ENCODE measurements at regions not wholly inside any gene's neighbourhood (a gene's known extent, or its start where the extent isn't known, plus 50 kb on each side); places are given as distances from the start of the nearest gene placed in this dataset.

DNA sequence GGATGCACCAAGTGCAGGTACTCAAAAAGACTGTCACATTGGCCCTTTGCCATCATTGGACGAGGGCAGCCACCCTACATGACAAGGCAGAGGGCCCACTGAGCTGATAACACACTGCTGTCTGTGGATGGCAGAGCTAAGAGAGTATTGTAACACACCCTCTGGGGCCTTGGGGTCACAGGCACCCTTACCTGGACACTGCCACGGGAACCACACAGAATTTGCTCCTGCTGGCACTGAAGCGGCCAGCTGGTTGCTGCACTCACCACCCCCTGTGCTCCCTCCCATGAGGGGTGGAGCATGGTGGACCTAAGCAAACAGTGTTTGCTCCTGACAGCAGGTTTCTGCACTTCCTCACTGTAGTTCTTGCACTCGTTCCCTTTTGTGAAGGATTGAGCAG, 208.2 kb upstream of the SGO1 start:
- Histone ChIP-seq H3K36me3 (ENCODE audit: control insufficient read depth, insufficient read depth, low read length) (no peaks in the 10 kb centered on the region), H3K4me3 (ENCODE audit: low read depth, low read length) (no peak overlapping the region), H3K27me3 (ENCODE audit: control insufficient read depth, insufficient read depth, low read length) (no peaks in the 10 kb centered on the region)
- CTCF ChIA-PET: no interaction called here
- TF ChIP-seq, protein P1, sequence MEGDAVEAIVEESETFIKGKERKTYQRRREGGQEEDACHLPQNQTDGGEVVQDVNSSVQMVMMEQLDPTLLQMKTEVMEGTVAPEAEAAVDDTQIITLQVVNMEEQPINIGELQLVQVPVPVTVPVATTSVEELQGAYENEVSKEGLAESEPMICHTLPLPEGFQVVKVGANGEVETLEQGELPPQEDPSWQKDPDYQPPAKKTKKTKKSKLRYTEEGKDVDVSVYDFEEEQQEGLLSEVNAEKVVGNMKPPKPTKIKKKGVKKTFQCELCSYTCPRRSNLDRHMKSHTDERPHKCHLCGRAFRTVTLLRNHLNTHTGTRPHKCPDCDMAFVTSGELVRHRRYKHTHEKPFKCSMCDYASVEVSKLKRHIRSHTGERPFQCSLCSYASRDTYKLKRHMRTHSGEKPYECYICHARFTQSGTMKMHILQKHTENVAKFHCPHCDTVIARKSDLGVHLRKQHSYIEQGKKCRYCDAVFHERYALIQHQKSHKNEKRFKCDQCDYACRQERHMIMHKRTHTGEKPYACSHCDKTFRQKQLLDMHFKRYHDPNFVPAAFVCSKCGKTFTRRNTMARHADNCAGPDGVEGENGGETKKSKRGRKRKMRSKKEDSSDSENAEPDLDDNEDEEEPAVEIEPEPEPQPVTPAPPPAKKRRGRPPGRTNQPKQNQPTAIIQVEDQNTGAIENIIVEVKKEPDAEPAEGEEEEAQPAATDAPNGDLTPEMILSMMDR (IDR thresholded peaks at IDR 0.05; ENCODE audit: insufficient read depth, low read depth, low read length): no peak
- POLR2A ChIA-PET: no interaction called here
- no peak for DNase-seq (ENCODE audit: low read depth)

DNA sequence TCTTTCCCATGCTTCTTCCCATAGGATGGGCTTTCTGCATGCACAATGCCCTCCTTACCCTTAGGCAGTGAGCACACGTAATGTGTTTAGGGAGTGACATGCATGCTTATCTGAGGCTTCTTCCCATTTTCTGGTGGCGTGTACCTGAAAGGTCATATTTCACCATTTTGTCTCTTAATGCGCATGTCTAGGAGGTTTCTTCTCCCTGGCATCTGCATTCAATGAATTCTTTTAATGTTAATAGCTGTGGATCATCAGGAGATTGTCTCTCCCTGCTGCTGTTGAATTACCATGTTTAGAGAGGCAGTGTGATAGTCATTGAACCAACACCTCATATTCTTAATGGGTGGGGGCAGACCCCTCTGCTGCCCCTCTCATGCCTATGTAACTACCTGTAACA, 205.6 kb upstream of the SGO1 start:
- CTCF ChIA-PET: no interaction called here

DNA sequence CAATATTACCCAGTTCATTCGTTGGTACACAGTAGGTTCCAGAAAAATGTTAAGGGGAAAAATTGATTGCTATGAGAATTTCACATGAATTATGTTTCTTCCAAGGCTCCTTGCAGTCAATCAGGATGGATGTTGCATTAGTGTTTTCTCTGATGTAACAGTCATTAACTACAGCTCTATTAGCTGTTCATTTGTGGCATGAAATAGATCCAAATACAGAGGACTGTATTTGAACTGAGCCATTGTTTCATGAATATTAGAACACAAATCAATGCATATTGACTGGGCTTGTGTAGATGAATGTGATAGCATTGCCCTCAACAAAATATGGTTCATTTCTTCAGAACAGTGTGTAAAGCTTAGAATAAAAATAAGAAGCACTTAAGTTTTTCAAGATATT, 203.0 kb upstream of the SGO1 start:
- no peak for DNase-seq (ENCODE audit: low read depth)
- ChIA-PET POLR2A (no interaction called here), CTCF (no interaction called here)
- Histone ChIP-seq H3K36me3 (ENCODE audit: control insufficient read depth, insufficient read depth, low read length) (no peaks in the 10 kb centered on the region), H3K27me3 (ENCODE audit: control insufficient read depth, insufficient read depth, low read length) (no peaks in the 10 kb centered on the region), H3K4me3 (ENCODE audit: low read depth, low read length) (no peak overlapping the region)
- TF ChIP-seq, protein P1 (IDR thresholded peaks at IDR 0.05; ENCODE audit: insufficient read depth, low read depth, low read length): no peak

More for the DNA sequence above, 205.6 kb upstream of the SGO1 start:
- Histone ChIP-seq H3K36me3 (ENCODE audit: control insufficient read depth, insufficient read depth, low read length) (no peaks in the 10 kb centered on the region), H3K4me3 (ENCODE audit: low read depth, low read length) (no peak overlapping the region), H3K27me3 (ENCODE audit: control insufficient read depth, insufficient read depth, low read length) (no peaks in the 10 kb centered on the region)
- TF ChIP-seq, protein P1 (IDR thresholded peaks at IDR 0.05; ENCODE audit: insufficient read depth, low read depth, low read length): no peak
- POLR2A ChIA-PET: no interaction called here
- no peak for DNase-seq (ENCODE audit: low read depth)

DNA sequence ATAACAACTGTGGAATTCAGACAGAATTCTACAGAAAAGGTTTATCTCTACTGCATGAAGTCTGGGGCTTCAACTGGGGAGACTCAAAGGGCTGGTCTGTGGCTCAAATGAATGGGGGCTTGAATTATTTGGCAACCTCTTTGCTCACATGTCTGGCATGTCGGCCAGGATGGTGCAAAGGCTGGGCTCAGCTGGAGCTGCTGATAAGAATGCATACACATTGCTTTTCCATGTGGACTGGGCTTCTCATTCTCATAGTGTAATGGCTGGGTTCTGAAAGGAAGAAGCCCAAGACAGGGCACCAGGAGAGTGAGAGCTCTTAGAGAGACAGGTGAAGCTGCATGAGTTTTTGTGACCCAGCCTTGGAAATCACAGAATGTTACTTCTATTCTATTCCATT, 194.3 kb upstream of the SGO1 start:
- TF ChIP-seq, protein P1 (IDR thresholded peaks at IDR 0.05; ENCODE audit: insufficient read depth, low read depth, low read length): no peak
- POLR2A ChIA-PET: no interaction called here

DNA sequence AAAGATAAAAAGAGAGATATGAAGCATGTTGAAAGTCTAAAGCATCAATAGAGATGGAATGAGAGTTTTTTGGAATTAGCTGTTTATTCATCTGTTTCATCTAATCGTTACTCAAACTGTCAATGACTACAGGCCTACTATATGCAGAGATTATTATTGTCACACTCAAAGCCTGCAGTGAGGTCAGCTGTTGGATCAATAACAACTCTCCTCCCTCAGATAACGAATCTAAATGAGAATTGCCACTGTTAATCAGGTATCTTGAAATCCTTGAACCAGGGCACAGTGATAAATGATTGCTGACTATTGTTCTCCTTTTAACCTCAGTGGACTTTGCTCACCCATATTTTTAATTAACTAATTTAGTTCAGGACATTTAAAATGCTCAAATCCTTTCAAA, 192.3 kb upstream of the SGO1 start:
- DNase-seq (ENCODE audit: low read depth): no peak
- TF ChIP-seq, protein P1 (IDR thresholded peaks at IDR 0.05; ENCODE audit: insufficient read depth, low read depth, low read length): no peak
- ChIA-PET CTCF (no interaction called here), POLR2A (no interaction called here)
- H3K4me3 ChIP-seq (ENCODE audit: low read depth, low read length): no peak overlapping the region
- no peaks in the 10 kb centered on the region for H3K27me3 ChIP-seq (ENCODE audit: control insufficient read depth, insufficient read depth, low read length)
- no peaks in the 10 kb centered on the region for H3K36me3 ChIP-seq (ENCODE audit: control insufficient read depth, insufficient read depth, low read length)

More for the DNA sequence above, 194.3 kb upstream of the SGO1 start:
- CTCF ChIA-PET: no interaction called here
- no peak for DNase-seq (ENCODE audit: low read depth)
- H3K36me3 ChIP-seq (ENCODE audit: control insufficient read depth, insufficient read depth, low read length): no peaks in the 10 kb centered on the region
- no peak overlapping the region for H3K4me3 ChIP-seq (ENCODE audit: low read depth, low read length)
- H3K27me3 ChIP-seq (ENCODE audit: control insufficient read depth, insufficient read depth, low read length): no peaks in the 10 kb centered on the region

Data from BJ (cell line).